GM20000 (cell line): ENCODE measurements at regions not wholly inside any gene's neighbourhood (a gene's known extent, or its start where the extent isn't known, plus 50 kb on each side); places are given as distances from the start of the nearest gene placed in this dataset.

Experiments used
- DNase-seq: peaks from one replicate; pipeline ENCODE4 v3.0.0; 2012; ENCODE audit warnings: low spot score
- TF ChIP-seq, protein P1 (sequence below): IDR thresholded peaks from 2 replicates; pipeline ENCODE4 v1.5.1; 2012; ENCODE audit warnings: mild to moderate bottlenecking, control low read depth; ENCODE audit errors: extremely low read depth, missing control alignments

- no peak for DNase-seq
- TF ChIP-seq, protein P1, sequence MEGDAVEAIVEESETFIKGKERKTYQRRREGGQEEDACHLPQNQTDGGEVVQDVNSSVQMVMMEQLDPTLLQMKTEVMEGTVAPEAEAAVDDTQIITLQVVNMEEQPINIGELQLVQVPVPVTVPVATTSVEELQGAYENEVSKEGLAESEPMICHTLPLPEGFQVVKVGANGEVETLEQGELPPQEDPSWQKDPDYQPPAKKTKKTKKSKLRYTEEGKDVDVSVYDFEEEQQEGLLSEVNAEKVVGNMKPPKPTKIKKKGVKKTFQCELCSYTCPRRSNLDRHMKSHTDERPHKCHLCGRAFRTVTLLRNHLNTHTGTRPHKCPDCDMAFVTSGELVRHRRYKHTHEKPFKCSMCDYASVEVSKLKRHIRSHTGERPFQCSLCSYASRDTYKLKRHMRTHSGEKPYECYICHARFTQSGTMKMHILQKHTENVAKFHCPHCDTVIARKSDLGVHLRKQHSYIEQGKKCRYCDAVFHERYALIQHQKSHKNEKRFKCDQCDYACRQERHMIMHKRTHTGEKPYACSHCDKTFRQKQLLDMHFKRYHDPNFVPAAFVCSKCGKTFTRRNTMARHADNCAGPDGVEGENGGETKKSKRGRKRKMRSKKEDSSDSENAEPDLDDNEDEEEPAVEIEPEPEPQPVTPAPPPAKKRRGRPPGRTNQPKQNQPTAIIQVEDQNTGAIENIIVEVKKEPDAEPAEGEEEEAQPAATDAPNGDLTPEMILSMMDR: no peak
Measured at GRCh38 chr6:2360126-2360525, 114.7 kb upstream of the GMDS start.

DNA sequence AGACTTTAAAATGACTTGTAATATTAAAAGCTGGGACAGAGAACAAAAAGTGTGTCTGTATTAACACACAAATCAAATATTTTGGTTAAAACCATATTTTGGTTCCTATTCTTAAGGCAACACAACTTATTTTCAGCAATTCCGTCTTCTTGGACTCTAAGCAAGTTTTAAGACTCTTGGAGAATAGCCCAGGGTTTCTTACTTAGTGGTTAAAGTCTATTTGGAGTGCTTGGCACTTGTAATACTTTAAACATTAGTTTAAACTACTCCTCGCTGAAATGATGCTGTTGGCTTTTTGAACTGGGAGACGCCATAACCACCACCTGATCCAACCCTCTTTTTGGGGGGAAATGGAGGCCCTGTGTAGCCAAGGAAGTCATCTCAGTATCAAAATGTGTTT lies 109.7 kb upstream of the GMDS start:
- TF ChIP-seq, protein P1: no peak
- DNase-seq: no peak

DNA sequence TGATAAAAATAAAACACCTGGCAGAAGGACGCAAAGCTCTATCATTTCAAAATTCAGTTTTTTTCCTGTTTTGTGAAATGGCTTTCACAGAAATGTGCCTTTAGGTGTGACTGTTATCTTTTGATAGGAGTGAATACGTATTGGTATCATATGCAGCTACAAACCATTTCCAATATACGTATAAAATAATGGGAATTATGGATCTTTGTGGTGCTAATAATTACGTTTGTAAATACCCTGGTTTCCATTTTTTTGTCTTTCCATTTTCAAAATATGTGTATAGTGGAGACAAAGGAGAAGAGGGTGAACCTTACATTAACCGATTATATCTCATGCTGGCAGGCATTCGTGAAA lies 108.7 kb upstream of the GMDS start:
- DNase-seq: no peak
- TF ChIP-seq, protein P1: no peak

DNA sequence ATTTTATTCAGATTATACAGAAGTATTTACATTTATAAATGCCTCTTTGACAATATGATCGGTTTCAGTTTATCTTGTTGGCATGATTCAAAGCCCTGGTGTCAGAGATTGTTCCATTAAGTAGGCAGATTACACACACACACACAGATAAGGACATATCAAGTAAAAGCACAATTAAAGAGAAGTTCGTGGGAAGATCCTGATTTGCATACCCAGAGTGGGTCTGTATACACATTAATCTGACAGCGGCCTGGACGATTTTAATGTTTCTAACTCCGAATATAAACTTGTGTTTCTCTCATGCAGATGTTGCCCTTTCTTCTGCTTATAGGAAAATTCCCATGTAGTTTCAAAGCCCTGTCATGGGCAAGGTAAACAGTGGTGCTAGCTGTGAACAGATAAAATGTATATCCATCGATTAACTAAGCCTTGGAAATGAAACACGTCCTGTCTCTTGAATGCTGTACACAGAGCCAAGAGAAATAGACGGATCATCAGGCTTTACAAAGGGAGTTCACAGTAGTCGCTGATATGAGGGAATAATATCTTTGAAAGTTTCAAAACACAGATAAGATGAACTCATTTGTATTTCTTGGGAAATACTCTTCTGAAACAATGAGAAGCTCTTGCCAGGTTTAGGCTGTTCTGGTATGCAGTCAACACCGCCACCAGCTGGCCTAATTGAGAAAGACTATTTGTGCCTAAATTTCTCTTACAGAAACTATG lies 108.2 kb upstream of the GMDS start:
- TF ChIP-seq, protein P1: peak; percentile 65
- peak; percentile 48 for DNase-seq

- DNase-seq: no peak
Measured at GRCh38 chr6:2351807-2352431, 106.5 kb upstream of the GMDS start.

DNA sequence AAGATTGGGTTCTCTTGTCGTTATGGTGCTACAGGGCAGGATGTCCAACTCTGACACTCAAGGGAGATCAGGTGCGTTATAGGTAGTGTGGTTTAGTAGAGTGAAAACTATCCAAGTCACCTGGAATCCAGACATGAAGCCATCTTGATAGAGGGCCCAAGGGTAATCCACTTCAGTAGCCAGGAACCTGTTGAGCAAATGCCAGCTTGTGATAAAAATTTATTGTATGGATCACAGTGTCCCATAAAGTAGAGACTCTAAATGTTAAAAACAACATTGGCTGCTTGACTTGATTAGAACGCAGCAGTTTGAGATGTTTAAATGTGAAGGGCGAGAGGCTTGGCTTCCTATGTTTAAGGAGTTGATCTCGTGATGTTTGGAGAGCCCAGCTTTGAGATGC lies 105.7 kb upstream of the GMDS start:
- TF ChIP-seq, protein P1: no peak
- DNase-seq: no peak

More at GRCh38 chr6:2351807-2352431, 106.5 kb upstream of the GMDS start:
- TF ChIP-seq, protein P1: no peak

DNA sequence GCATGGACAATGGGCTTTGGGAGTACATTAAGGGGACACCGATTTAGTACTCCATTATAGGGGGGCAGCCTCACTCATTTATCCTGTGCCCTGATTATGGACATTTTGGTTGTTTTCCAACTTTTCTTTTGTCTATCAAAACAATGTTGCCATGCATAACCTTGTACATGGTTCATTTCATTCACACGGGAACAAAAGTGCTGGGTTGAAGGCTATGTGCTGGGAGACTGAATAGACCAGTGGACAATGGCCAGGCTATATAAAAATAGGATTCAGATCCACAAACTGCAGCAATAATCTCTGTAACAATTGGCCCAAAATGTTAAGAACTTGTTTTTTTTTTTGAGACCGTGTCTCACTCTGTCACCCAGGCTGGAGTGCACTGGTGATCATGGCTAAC lies 100.7 kb upstream of the GMDS start:
- TF ChIP-seq, protein P1: no peak
- DNase-seq: no peak
